GM12865 (cell line): ENCODE measurements at regions not wholly inside any gene's neighbourhood (a gene's known extent, or its start where the extent isn't known, plus 50 kb on each side); places are given as distances from the start of the nearest gene placed in this dataset.
A peak's percentile ranks its signal among the peaks of the same experiment; 100 is the strongest.
"Not testable (repeated sequence)": the region's sequence is repeated elsewhere in the genome, so short reads cannot be mapped to it uniquely, and the experiment has no call there.

ENCODE experiments used
- DNase-seq: peaks from one replicate; pipeline ENCODE4 v3.0.0; 2010; ENCODE audit warnings: low read depth
- H3K4me3 ChIP-seq: 2 replicates; pipeline ENCODE4 v1.5.1; 2011; ENCODE audit warnings: mild to moderate bottlenecking, low read depth, low read length, control low read depth
- CTCF ChIP-seq: IDR thresholded peaks from 2 replicates; pipeline ENCODE4 v1.5.1; 2011; ENCODE audit warnings: low read length, control low read depth, low read depth, inconsistent platforms; ENCODE audit not compliant: insufficient read depth; ENCODE audit errors: missing control alignments

- no peak for TF ChIP-seq CTCF
- DNase-seq, result peak; percentile 54
- no peak overlapping the region for H3K4me3 ChIP-seq
Measured at GRCh38 chr18:10604182-10604581, 78.4 kb downstream of the NAPG start.

- DNase-seq, result peak; percentile 73
- H3K4me3 ChIP-seq, result not testable (repeated sequence)
Measured at GRCh38 chr18:10606881-10607280, 81.1 kb downstream of the NAPG start.

GRCh38 chr18:10607332-10608248, 81.8 kb downstream of the NAPG start:
- DNase-seq, H3K4me3 ChIP-seq: not testable (repeated sequence)

- not testable (repeated sequence) for DNase-seq, H3K4me3 ChIP-seq
Measured at GRCh38 chr18:10608450-10608849, 82.6 kb downstream of the NAPG start.

- H3K4me3 ChIP-seq, DNase-seq: not testable (repeated sequence)
Measured at GRCh38 chr18:10609046-10609445, 83.2 kb downstream of the NAPG start.

GRCh38 chr18:10613226-10613625, 87.4 kb downstream of the NAPG start:
- not testable (repeated sequence) for DNase-seq, H3K4me3 ChIP-seq

- not testable (repeated sequence) for DNase-seq, H3K4me3 ChIP-seq
Measured at GRCh38 chr18:10616714-10617113, 90.9 kb downstream of the NAPG start.

GRCh38 chr18:10618797-10619196, 93.0 kb downstream of the NAPG start:
- H3K4me3 ChIP-seq, DNase-seq: not testable (repeated sequence)

GRCh38 chr18:10619280-10619679, 93.5 kb downstream of the NAPG start:
- DNase-seq, H3K4me3 ChIP-seq: not testable (repeated sequence)

- not testable (repeated sequence) for DNase-seq, H3K4me3 ChIP-seq
Measured at GRCh38 chr18:10619833-10620232, 94.0 kb downstream of the NAPG start.
